Neural crest cell (in vitro differentiated cells): ENCODE measurements at regions not wholly inside any gene's neighbourhood (a gene's known extent, or its start where the extent isn't known, plus 50 kb on each side); places are given as distances from the start of the nearest gene placed in this dataset.
"Not testable (repeated sequence)": the region's sequence is repeated elsewhere in the genome, so short reads cannot be mapped to it uniquely, and the experiment has no call there.

Source experiments
- DNase-seq: peaks from one replicate; pipeline ENCODE4 v3.0.0; 2021; ENCODE audit warnings: low read depth, mixed read lengths, low spot score
- H3K27ac Mint-ChIP-seq: one replicate; pipeline ENCODE4 v1.8.0; 2021; ENCODE audit warnings: mild to moderate bottlenecking, mixed read lengths; ENCODE audit not compliant: unreplicated experiment
- H3K27me3 Mint-ChIP-seq: 2 replicates; pipeline ENCODE4 v1.8.0; 2021; ENCODE audit warnings: low read depth, mild to moderate bottlenecking, mixed read lengths
- H3K36me3 Mint-ChIP-seq: 2 replicates; pipeline ENCODE4 v1.8.0; 2021; ENCODE audit warnings: low read depth, mild to moderate bottlenecking, mixed read lengths
- H3K4me1 Mint-ChIP-seq: 2 replicates; pipeline ENCODE4 v1.8.0; 2021; ENCODE audit warnings: mixed read lengths
- H3K4me3 Mint-ChIP-seq: one replicate; pipeline ENCODE4 v1.8.0; 2021; ENCODE audit warnings: mild to moderate bottlenecking, mixed read lengths
- H3K9me3 Mint-ChIP-seq: 2 replicates; pipeline ENCODE4 v1.8.0; 2021; ENCODE audit warnings: mixed read lengths
- TF ChIP-seq, protein P1 (sequence below): fragments of 200-600 bp; sonication (generic); conservative IDR thresholded peaks from 2 replicates; pipeline ENCODE4 v1.5.0; 2021; ENCODE audit warnings: antibody characterized with exemption, mild to moderate bottlenecking

GRCh38 chr13:61546911-61547310 lies 131.3 kb upstream of the PCDH20 start:
- no peak overlapping the region for H3K4me3 Mint-ChIP-seq
- no peaks in the 10 kb centered on the region for H3K4me1 Mint-ChIP-seq
- no peak overlapping the region for H3K27ac Mint-ChIP-seq
- no peaks in the 10 kb centered on the region for H3K9me3 Mint-ChIP-seq
- no peak for DNase-seq
- H3K27me3 Mint-ChIP-seq = no peaks in the 10 kb centered on the region
- H3K36me3 Mint-ChIP-seq = no peaks in the 10 kb centered on the region
- TF ChIP-seq, protein P1, sequence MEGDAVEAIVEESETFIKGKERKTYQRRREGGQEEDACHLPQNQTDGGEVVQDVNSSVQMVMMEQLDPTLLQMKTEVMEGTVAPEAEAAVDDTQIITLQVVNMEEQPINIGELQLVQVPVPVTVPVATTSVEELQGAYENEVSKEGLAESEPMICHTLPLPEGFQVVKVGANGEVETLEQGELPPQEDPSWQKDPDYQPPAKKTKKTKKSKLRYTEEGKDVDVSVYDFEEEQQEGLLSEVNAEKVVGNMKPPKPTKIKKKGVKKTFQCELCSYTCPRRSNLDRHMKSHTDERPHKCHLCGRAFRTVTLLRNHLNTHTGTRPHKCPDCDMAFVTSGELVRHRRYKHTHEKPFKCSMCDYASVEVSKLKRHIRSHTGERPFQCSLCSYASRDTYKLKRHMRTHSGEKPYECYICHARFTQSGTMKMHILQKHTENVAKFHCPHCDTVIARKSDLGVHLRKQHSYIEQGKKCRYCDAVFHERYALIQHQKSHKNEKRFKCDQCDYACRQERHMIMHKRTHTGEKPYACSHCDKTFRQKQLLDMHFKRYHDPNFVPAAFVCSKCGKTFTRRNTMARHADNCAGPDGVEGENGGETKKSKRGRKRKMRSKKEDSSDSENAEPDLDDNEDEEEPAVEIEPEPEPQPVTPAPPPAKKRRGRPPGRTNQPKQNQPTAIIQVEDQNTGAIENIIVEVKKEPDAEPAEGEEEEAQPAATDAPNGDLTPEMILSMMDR = no peak

DNA sequence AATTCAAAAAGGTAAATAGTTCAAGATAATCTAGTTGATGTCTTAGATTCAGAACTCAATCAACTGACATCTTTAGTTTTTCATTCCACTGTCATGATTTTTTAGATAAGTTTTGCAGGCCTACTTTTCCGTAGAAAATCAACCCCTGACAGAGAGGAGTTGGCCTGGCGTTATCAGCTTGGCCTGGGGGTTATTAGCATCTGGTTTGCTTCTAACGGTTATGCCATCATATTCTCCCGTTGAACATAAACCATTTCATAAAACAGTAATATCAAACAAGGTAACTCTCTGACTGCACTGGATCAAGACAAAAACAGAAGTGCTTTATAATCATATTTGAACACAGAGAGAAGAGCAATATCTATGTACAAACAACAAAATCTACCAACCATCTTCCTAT lies 130.8 kb upstream of the PCDH20 start:
- no peaks in the 10 kb centered on the region for H3K4me1 Mint-ChIP-seq
- H3K36me3 Mint-ChIP-seq = no peaks in the 10 kb centered on the region
- TF ChIP-seq, protein P1 = no peak
- H3K9me3 Mint-ChIP-seq = no peaks in the 10 kb centered on the region
- no peak overlapping the region for H3K4me3 Mint-ChIP-seq
- H3K27me3 Mint-ChIP-seq = no peaks in the 10 kb centered on the region
- DNase-seq = no peak
- no peak overlapping the region for H3K27ac Mint-ChIP-seq

DNA sequence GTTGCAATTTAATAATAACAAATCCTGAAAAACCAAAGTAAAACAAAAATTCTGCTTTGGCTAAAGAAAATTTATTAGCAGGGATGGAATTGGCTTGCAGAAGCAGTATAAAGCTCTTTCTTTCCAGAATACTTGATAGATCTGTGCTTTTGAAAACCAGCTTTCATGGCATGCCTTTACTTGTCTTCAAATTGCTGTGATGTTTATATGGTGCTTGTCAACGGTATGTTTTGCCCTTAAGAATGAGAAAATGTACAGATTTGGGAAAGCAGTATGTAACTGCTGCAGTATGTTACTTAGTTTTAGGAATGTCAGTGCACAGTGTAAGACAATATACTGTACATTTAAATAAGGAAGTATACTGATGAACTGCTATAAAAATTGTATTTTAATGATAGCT lies 120.8 kb upstream of the PCDH20 start:
- Mint-ChIP-seq H3K4me1 (no peaks in the 10 kb centered on the region), H3K27ac (no peak overlapping the region), H3K27me3 (no peaks in the 10 kb centered on the region), H3K4me3 (no peak overlapping the region), H3K9me3 (peaks cover 5% of the 10 kb centered on the region), H3K36me3 (no peaks in the 10 kb centered on the region)
- no peak for DNase-seq
- TF ChIP-seq, protein P1 = no peak

GRCh38 chr13:61531383-61532065 lies 115.9 kb upstream of the PCDH20 start:
- no peak for DNase-seq
- Mint-ChIP-seq H3K27me3 (no peaks in the 10 kb centered on the region), H3K4me3 (no peak overlapping the region), H3K27ac (no peak overlapping the region), H3K9me3 (peaks cover 10% of the 10 kb centered on the region), H3K4me1 (no peaks in the 10 kb centered on the region), H3K36me3 (no peaks in the 10 kb centered on the region)
- TF ChIP-seq, protein P1 = no peak

- not testable (repeated sequence) for DNase-seq, H3K27me3 Mint-ChIP-seq, H3K27ac Mint-ChIP-seq, H3K4me1 Mint-ChIP-seq, H3K36me3 Mint-ChIP-seq, H3K9me3 Mint-ChIP-seq, H3K4me3 Mint-ChIP-seq
Measured at GRCh38 chr13:61519214-61519613, 103.6 kb upstream of the PCDH20 start.

GRCh38 chr13:61508936-61509335 lies 93.3 kb upstream of the PCDH20 start:
- no peaks in the 10 kb centered on the region for H3K36me3 Mint-ChIP-seq

More at GRCh38 chr13:61508936-61509335, 93.3 kb upstream of the PCDH20 start:
- Mint-ChIP-seq H3K4me1 (no peaks in the 10 kb centered on the region), H3K27me3 (no peaks in the 10 kb centered on the region), H3K27ac (no peak overlapping the region), H3K9me3 (peaks cover 2% of the 10 kb centered on the region), H3K4me3 (no peak overlapping the region)
- DNase-seq = no peak
- TF ChIP-seq, protein P1 = no peak
